HepG2 (cell line): ENCODE measurements at regions not wholly inside any gene's neighbourhood (a gene's known extent, or its start where the extent isn't known, plus 50 kb on each side); places are given as distances from the start of the nearest gene placed in this dataset.

Experiments used
- ATAC-seq: fragments of 200-7000 bp; cut with Tn5 transposase; 3 replicates; pipeline ENCODE4 v1.9.1; 2020; ENCODE audit warnings: mild to moderate bottlenecking, moderate library complexity
- BruUV-seq: library from RNA; stranded (reverse); fragments of 400-500 nt; replicated peaks from 2 replicates; lab custom pipeline; 2021; lab: Mats Ljungman, UMichigan
- CTCF ChIA-PET: fragments of 300-600 bp; formaldehyde crosslinking; extraction: SDS; loops from one replicate; lab custom pipeline; 2021; ENCODE audit warnings: low total read pairs, inconsistent platforms, low intra/inter-chr PET ratio; lab: Yijun Ruan, JAX
- POLR2A ChIA-PET: fragments of 350-600 bp; sonication (Branson Sonifier 250); formaldehyde crosslinking; loops from one replicate; lab custom pipeline; 2020; ENCODE audit warnings: antibody characterized with exemption, inconsistent platforms; lab: Yijun Ruan, JAX
- DNase-seq: peaks from one replicate; pipeline ENCODE4 v3.0.0-alpha.2; 2015; ENCODE audit warnings: low spot score
- FAIRE-seq: peaks from 3 replicates; lab custom pipeline; 2011; peaks lifted over from hg19 to GRCh38; lab: Jason Lieb, UNC
- H2AFZ ChIP-seq: one replicate; pipeline ENCODE4 v1.6.1; 2011; ENCODE audit warnings: low read length, inconsistent platforms
- H3K27ac ChIP-seq: fragments of 300-600 bp; 3 replicates; pipeline ENCODE4 v1.8.0; 2011; ENCODE audit warnings: mixed run types, mild to moderate bottlenecking, mixed read lengths, low read length, inconsistent platforms; ENCODE audit not compliant: insufficient read depth; ENCODE audit errors: extremely low read length
- H3K27me3 ChIP-seq, 2 experiments: fragments of 200-600 bp in 1 of 2; 2 replicates in 1 of 2; 3 replicates in 1 of 2; pipeline versions ENCODE4 v1.6.0 to v1.8.0; 2011; ENCODE audit warnings: low read length in 2 of 2, mild to moderate bottlenecking in 2 of 2, moderate library complexity in 2 of 2, inconsistent platforms in 1 of 2; ENCODE audit not compliant: insufficient read depth in 2 of 2, control insufficient read depth in 1 of 2
- H3K36me3 ChIP-seq, 2 experiments: fragments of 200-600 bp in 1 of 2; replicated peaks in 1 of 2; 2 replicates in 1 of 2; 3 replicates in 1 of 2; pipeline versions ENCODE4 v1.5.1 to v1.8.0; 2011; ENCODE audit warnings: low read length in 2 of 2, inconsistent platforms in 1 of 2; ENCODE audit not compliant: insufficient read depth in 2 of 2, control insufficient read depth in 1 of 2
- H3K4me1 ChIP-seq: 2 replicates; pipeline ENCODE4 v1.5.1; 2012; ENCODE audit warnings: low read length, inconsistent platforms; ENCODE audit not compliant: insufficient read depth
- H3K4me2 ChIP-seq: 2 replicates; pipeline ENCODE4 v1.6.0; 2011; ENCODE audit warnings: low read depth, low read length, inconsistent platforms
- H3K4me3 ChIP-seq, 3 experiments: fragments of 200-600 bp in 1 of 3; sonication (generic), shearing (Covaris generic) in 1 of 3; replicated peaks in 1 of 3; 2 replicates each; pipeline ENCODE4 v1.5.1; 2011 to 2016; ENCODE audit warnings: low read length in 3 of 3, inconsistent platforms in 2 of 3, low read depth in 2 of 3, mild to moderate bottlenecking in 2 of 3, control low read depth in 1 of 3, mixed read lengths in 1 of 3; ENCODE audit not compliant: insufficient read depth in 1 of 3
- H3K79me2 ChIP-seq: one replicate; pipeline ENCODE4 v1.6.1; 2011; ENCODE audit warnings: low read length, inconsistent platforms; ENCODE audit not compliant: insufficient read depth
- H3K9ac ChIP-seq: 2 replicates; pipeline ENCODE4 v1.6.0; 2011; ENCODE audit warnings: mild to moderate bottlenecking, low read depth, low read length, inconsistent platforms; ENCODE audit not compliant: insufficient read depth
- H3K9me3 ChIP-seq: 2 replicates; pipeline ENCODE4 v1.5.1; 2012; ENCODE audit warnings: mild to moderate bottlenecking, low read length
- H4K20me1 ChIP-seq: 2 replicates; pipeline ENCODE4 v1.6.0; 2011; ENCODE audit warnings: inconsistent platforms, mild to moderate bottlenecking, low read length, moderate library complexity; ENCODE audit not compliant: insufficient read depth
- CBX2 ChIP-seq, 2 experiments: fragments of 200-600 bp in 1 of 2; sonication (generic); formaldehyde crosslinking in 1 of 2; IDR thresholded peaks; 2 replicates each; pipeline versions ENCODE4 v1.7.0 to v1.8.1; 2018 to 2022; ENCODE audit warnings: low read depth in 2 of 2, low read length in 1 of 2, mild to moderate bottlenecking in 1 of 2, missing genetic modification reagents in 1 of 2
- FOXC1 ChIP-seq: sonication (generic); formaldehyde crosslinking; IDR thresholded peaks from 2 replicates; pipeline ENCODE4 v1.8.0; 2022; ENCODE audit warnings: mild to moderate bottlenecking, missing genetic modification reagents, borderline replicate concordance
- KAT2B ChIP-seq: fragments of 150-350 bp; IDR thresholded peaks from 2 replicates; pipeline ENCODE4 v1.6.1; 2014; ENCODE audit warnings: low read depth, low read length, borderline replicate concordance
- NFIC ChIP-seq: IDR thresholded peaks from 2 replicates; pipeline ENCODE4 v1.6.1; 2012; ENCODE audit warnings: mild to moderate bottlenecking, low read length, inconsistent platforms
- PTBP1 ChIP-seq: fragments of 200-400 bp; formaldehyde crosslinking; IDR thresholded peaks from 2 replicates; pipeline ENCODE4 v1.6.1; 2018; ENCODE audit warnings: low read length, low read depth; ENCODE audit not compliant: poor library complexity, severe bottlenecking
- RCOR2 ChIP-seq: IDR thresholded peaks from 2 replicates; pipeline ENCODE4 v1.6.1; 2016; ENCODE audit warnings: missing biosample characterization, missing genetic modification reagents
- REPIN1 ChIP-seq: sonication (generic); formaldehyde crosslinking; IDR thresholded peaks from 2 replicates; pipeline ENCODE4 v1.8.0; 2022; ENCODE audit warnings: missing genetic modification reagents, low read depth, mild to moderate bottlenecking, borderline replicate concordance
- ZFP1 ChIP-seq: IDR thresholded peaks from 2 replicates; pipeline ENCODE4 v1.6.1; 2016
- ZNF367 ChIP-seq: sonication (generic); formaldehyde crosslinking; IDR thresholded peaks from 2 replicates; pipeline ENCODE4 v1.4.0; 2020; ENCODE audit warnings: missing genetic modification reagents, borderline replicate concordance
- ZNF569 ChIP-seq: sonication (generic); formaldehyde crosslinking; IDR thresholded peaks from 2 replicates; pipeline ENCODE4 v1.5.0; 2020; ENCODE audit warnings: mild to moderate bottlenecking, missing genetic modification reagents, moderate library complexity, borderline replicate concordance
- WGBS: methylation state at CpG from one replicate; pipeline ENCODE4 v1.1.6; 2017; ENCODE audit warnings: low lambda C conversion rate; 5-methylcytosine and 5-hydroxymethylcytosine counted together
- in situ Hi-C: cut with HindIII; loops from 2 replicates; pipeline ENCODE4 v1.10.0; 2017; ENCODE audit warnings: low pct_unique_long_range_greater_than_20kb; ENCODE audit not compliant: extremely low pct_ligation_motif_present
- intact Hi-C: fragments of 100-400 bp; cut with micrococcal nuclease; formaldehyde crosslinking; loops from one replicate; pipeline ENCODE4 v1.10.0; 2022; ENCODE audit not compliant: unreplicated experiment
- TF ChIP-seq, protein P1 (sequence below): IDR thresholded peaks from 2 replicates; pipeline ENCODE4 v1.6.1; 2016; ENCODE audit warnings: low read depth
- TF ChIP-seq, protein P2 (sequence below): sonication (generic); formaldehyde crosslinking; IDR thresholded peaks from 2 replicates; pipeline ENCODE4 v1.4.0; 2020; ENCODE audit warnings: missing genetic modification reagents
- TF ChIP-seq, protein P3 (sequence below): sonication (generic); formaldehyde crosslinking; IDR thresholded peaks from 2 replicates; pipeline ENCODE4 v1.4.0; 2020; ENCODE audit warnings: missing genetic modification reagents
- TF ChIP-seq, protein P4 (sequence below): sonication (generic); formaldehyde crosslinking; IDR thresholded peaks from 2 replicates; pipeline ENCODE4 v1.4.0; 2020; ENCODE audit warnings: missing genetic modification reagents

DNA sequence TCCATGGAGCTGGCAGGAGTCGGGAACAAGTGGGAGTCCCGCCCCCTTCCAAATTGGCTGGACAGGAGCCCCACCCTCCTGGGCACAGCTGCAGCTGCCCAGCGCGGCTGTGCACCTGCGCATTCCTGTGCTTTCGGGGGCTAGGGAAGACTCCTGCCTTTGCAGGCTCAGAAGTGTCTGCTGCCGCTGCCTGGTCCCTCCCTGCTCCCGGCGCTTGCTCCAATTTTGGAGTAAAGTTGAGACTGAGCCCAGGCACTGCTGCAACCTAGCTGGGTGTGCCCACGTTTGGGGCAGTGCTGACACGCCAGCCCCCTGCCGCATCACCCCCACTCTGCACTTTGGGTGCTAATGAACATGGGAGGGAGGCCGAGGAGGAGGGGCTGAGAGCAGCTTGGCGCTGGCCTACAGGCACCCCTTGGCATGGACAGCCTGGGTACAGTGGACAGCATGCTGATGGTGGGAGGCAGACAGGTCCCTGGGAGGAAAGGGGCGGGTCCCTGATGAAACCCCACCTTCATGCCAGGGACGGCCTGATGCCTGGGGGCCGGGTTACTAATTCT is 399.2 kb upstream of the CNTN4 start:
- POLR2A ChIA-PET, result no interaction called here
- ATAC-seq (no peak), FAIRE-seq (no peak)
- BruUV-seq, result no TSS peak
- H3K4me3 ChIP-seq, result no peak overlapping the region
- H3K27ac ChIP-seq, result no peak overlapping the region
- intact Hi-C loops, result no loop called here
- no peaks in the 10 kb centered on the region for H4K20me1 ChIP-seq
- H3K36me3 ChIP-seq, result no peaks in the 10 kb centered on the region
- H2AFZ ChIP-seq, result no peak overlapping the region
- TF ChIP-seq, protein P1, sequence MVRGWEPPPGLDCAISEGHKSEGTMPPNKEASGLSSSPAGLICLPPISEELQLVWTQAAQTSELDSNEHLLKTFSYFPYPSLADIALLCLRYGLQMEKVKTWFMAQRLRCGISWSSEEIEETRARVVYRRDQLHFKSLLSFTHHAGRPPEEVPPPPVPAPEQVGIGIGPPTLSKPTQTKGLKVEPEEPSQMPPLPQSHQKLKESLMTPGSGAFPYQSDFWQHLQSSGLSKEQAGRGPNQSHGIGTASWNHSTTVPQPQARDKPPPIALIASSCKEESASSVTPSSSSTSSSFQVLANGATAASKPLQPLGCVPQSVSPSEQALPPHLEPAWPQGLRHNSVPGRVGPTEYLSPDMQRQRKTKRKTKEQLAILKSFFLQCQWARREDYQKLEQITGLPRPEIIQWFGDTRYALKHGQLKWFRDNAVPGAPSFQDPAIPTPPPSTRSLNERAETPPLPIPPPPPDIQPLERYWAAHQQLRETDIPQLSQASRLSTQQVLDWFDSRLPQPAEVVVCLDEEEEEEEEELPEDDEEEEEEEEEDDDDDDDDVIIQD (CRISPR knock-in tag), result no peak
- no peak for TF ChIP-seq NFIC
- TF ChIP-seq RCOR2 (CRISPR knock-in tag), result no peak
- TF ChIP-seq REPIN1 (CRISPR knock-in tag), result no peak
- no peak for TF ChIP-seq ZNF367 (CRISPR knock-in tag)
- no peak for TF ChIP-seq PTBP1
- TF ChIP-seq ZFP1, result no peak
- TF ChIP-seq, protein P2, sequence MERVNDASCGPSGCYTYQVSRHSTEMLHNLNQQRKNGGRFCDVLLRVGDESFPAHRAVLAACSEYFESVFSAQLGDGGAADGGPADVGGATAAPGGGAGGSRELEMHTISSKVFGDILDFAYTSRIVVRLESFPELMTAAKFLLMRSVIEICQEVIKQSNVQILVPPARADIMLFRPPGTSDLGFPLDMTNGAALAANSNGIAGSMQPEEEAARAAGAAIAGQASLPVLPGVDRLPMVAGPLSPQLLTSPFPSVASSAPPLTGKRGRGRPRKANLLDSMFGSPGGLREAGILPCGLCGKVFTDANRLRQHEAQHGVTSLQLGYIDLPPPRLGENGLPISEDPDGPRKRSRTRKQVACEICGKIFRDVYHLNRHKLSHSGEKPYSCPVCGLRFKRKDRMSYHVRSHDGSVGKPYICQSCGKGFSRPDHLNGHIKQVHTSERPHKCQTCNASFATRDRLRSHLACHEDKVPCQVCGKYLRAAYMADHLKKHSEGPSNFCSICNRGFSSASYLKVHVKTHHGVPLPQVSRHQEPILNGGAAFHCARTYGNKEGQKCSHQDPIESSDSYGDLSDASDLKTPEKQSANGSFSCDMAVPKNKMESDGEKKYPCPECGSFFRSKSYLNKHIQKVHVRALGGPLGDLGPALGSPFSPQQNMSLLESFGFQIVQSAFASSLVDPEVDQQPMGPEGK (CRISPR knock-in tag), result no peak
- TF ChIP-seq KAT2B, result no peak
- TF ChIP-seq CBX2 (IDR thresholded peaks at IDR 0.05; ENCODE audit: low read depth, low read length), result no peak
- no peak for TF ChIP-seq CBX2 (CRISPR knock-in tag; IDR thresholded peaks at IDR 0.05; ENCODE audit: low read depth)
- TF ChIP-seq FOXC1, result no peak
- TF ChIP-seq, protein P3, sequence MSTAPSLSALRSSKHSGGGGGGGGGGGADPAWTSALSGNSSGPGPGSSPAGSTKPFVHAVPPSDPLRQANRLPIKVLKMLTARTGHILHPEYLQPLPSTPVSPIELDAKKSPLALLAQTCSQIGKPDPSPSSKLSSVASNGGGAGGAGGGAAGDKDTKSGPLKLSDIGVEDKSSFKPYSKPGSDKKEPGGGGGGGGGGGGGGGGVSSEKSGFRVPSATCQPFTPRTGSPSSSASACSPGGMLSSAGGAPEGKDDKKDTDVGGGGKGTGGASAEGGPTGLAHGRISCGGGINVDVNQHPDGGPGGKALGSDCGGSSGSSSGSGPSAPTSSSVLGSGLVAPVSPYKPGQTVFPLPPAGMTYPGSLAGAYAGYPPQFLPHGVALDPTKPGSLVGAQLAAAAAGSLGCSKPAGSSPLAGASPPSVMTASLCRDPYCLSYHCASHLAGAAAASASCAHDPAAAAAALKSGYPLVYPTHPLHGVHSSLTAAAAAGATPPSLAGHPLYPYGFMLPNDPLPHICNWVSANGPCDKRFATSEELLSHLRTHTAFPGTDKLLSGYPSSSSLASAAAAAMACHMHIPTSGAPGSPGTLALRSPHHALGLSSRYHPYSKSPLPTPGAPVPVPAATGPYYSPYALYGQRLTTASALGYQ (CRISPR knock-in tag), result no peak
- TF ChIP-seq, protein P4, sequence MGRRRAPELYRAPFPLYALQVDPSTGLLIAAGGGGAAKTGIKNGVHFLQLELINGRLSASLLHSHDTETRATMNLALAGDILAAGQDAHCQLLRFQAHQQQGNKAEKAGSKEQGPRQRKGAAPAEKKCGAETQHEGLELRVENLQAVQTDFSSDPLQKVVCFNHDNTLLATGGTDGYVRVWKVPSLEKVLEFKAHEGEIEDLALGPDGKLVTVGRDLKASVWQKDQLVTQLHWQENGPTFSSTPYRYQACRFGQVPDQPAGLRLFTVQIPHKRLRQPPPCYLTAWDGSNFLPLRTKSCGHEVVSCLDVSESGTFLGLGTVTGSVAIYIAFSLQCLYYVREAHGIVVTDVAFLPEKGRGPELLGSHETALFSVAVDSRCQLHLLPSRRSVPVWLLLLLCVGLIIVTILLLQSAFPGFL (CRISPR knock-in tag), result no peak
- TF ChIP-seq ZNF569 (CRISPR knock-in tag), result no peak
- TF ChIP-seq, all 625 proteins: peak for 0
- no peaks in the 10 kb centered on the region; a peak in 1 of 5 replicates for H3K27me3 ChIP-seq
- in situ Hi-C loops, result no loop called here
- H3K4me2 ChIP-seq, result no peak overlapping the region
- WGBS, result 53% methylated on average over 4 of the region's 17 CpGs
- CTCF ChIA-PET, result no interaction called here
- no peak overlapping the region for H3K9ac ChIP-seq
- H3K9me3 ChIP-seq, result peaks cover 84% of the 10 kb centered on the region
- H3K4me1 ChIP-seq, result no peaks in the 10 kb centered on the region
- no peak for DNase-seq
- no peaks in the 10 kb centered on the region for H3K79me2 ChIP-seq
